Mammary epithelial cell (primary cell): ENCODE measurements at regions not wholly inside any gene's neighbourhood (a gene's known extent, or its start where the extent isn't known, plus 50 kb on each side); places are given as distances from the start of the nearest gene placed in this dataset.

Experiments
- CTCF ChIP-seq, 2 donors: IDR thresholded peaks in 1 of 2; conservative IDR thresholded peaks in 1 of 2; 2 replicates each; pipeline ENCODE4 v1.5.1; 2011 to 2012; ENCODE audit warnings: inconsistent platforms in 2 of 2, low read length in 2 of 2, mild to moderate bottlenecking in 2 of 2, control low read depth in 1 of 2, low read depth in 1 of 2; ENCODE audit not compliant: insufficient read depth in 1 of 2; ENCODE audit errors: extremely low read depth in 1 of 2
- EZH2 ChIP-seq: IDR thresholded peaks from 2 replicates; pipeline ENCODE4 v1.6.1; 2012; ENCODE audit warnings: low read length, inconsistent platforms, borderline replicate concordance

GRCh38 chr15:26075770-26076169 lies 212.6 kb upstream of the ATP10A start:
- TF ChIP-seq CTCF (conservative IDR thresholded peaks at IDR 0.05 in 1 of 2, IDR thresholded peaks at IDR 0.05 in 1 of 2; ENCODE audit: extremely low read depth in 1 of 2, insufficient read depth in 1 of 2, low read depth in 1 of 2, low read length in 2 of 2): no peak
- no peak for TF ChIP-seq EZH2
